Hepatocyte (in vitro differentiated cells): ENCODE measurements at regions not wholly inside any gene's neighbourhood (a gene's known extent, or its start where the extent isn't known, plus 50 kb on each side); places are given as distances from the start of the nearest gene placed in this dataset.

Source experiments
- DNase-seq: peaks from one replicate; pipeline ENCODE4 v3.0.0-alpha.2; 2016; ENCODE audit warnings: low spot score
- H2AFZ ChIP-seq: fragments of 200-600 bp; sonication (generic); 2 replicates; pipeline ENCODE4 v1.6.0; 2016; ENCODE audit warnings: antibody characterized with exemption, mild to moderate bottlenecking
- H3K27ac ChIP-seq: fragments of 200-600 bp; sonication (generic); 2 replicates; pipeline ENCODE4 v1.5.1; 2016; ENCODE audit warnings: mild to moderate bottlenecking
- H3K27me3 ChIP-seq: fragments of 200-600 bp; sonication (generic); 2 replicates; pipeline ENCODE4 v1.6.1; 2016
- H3K36me3 ChIP-seq: fragments of 200-600 bp; sonication (generic); replicated peaks from 2 replicates; pipeline ENCODE4 v1.5.1; 2016; ENCODE audit warnings: low read depth; ENCODE audit not compliant: insufficient read depth
- H3K4me1 ChIP-seq: fragments of 200-600 bp; sonication (generic); 2 replicates; pipeline ENCODE4 v1.5.1; 2016; ENCODE audit warnings: mild to moderate bottlenecking, moderate library complexity; ENCODE audit not compliant: insufficient read depth
- H3K4me2 ChIP-seq: fragments of 200-600 bp; sonication (generic); 2 replicates; pipeline ENCODE4 v1.6.0; 2016
- H3K4me3 ChIP-seq: fragments of 200-600 bp; sonication (generic); 2 replicates; pipeline ENCODE4 v1.5.1; 2016; ENCODE audit warnings: mild to moderate bottlenecking
- H3K79me2 ChIP-seq: fragments of 200-600 bp; sonication (generic); 2 replicates; pipeline ENCODE4 v1.6.0; 2017; ENCODE audit warnings: mild to moderate bottlenecking
- H3K9me2 ChIP-seq: fragments of 200-600 bp; sonication (generic); replicated peaks from 2 replicates; pipeline ENCODE4 v1.6.0; 2017; ENCODE audit warnings: mild to moderate bottlenecking; ENCODE audit not compliant: insufficient read depth
- H3K9me3 ChIP-seq: fragments of 200-600 bp; sonication (generic); 2 replicates; pipeline ENCODE4 v1.5.1; 2016; ENCODE audit warnings: low read depth, mild to moderate bottlenecking
- H4K20me1 ChIP-seq: fragments of 200-600 bp; sonication (generic); 2 replicates; pipeline ENCODE4 v1.6.0; 2016; ENCODE audit warnings: mild to moderate bottlenecking; ENCODE audit not compliant: insufficient read depth, poor library complexity, severe bottlenecking
- EZH2 ChIP-seq: fragments of 200-600 bp; sonication (generic); IDR thresholded peaks from 2 replicates; pipeline ENCODE4 v1.6.1; 2016; ENCODE audit warnings: antibody characterized with exemption, mild to moderate bottlenecking, borderline replicate concordance
- EZH2phosphoT487 ChIP-seq: fragments of 200-600 bp; sonication (generic); IDR thresholded peaks from one replicate; pipeline ENCODE4 v1.6.1; 2018; ENCODE audit warnings: antibody characterized with exemption, mild to moderate bottlenecking, low read depth, moderate library complexity; ENCODE audit not compliant: unreplicated experiment, severe bottlenecking
- WGBS: methylation state at CpG from one replicate; pipeline ENCODE4 v1.1.6; 2016; ENCODE audit warnings: low lambda C conversion rate; ENCODE audit errors: missing lambda C conversion rate; 5-methylcytosine and 5-hydroxymethylcytosine counted together
- TF ChIP-seq, protein P1 (sequence below): fragments of 200-600 bp; sonication (generic); IDR thresholded peaks from 2 replicates; pipeline ENCODE4 v1.5.1; 2016; ENCODE audit warnings: antibody characterized with exemption, mild to moderate bottlenecking; ENCODE audit not compliant: poor library complexity

DNA sequence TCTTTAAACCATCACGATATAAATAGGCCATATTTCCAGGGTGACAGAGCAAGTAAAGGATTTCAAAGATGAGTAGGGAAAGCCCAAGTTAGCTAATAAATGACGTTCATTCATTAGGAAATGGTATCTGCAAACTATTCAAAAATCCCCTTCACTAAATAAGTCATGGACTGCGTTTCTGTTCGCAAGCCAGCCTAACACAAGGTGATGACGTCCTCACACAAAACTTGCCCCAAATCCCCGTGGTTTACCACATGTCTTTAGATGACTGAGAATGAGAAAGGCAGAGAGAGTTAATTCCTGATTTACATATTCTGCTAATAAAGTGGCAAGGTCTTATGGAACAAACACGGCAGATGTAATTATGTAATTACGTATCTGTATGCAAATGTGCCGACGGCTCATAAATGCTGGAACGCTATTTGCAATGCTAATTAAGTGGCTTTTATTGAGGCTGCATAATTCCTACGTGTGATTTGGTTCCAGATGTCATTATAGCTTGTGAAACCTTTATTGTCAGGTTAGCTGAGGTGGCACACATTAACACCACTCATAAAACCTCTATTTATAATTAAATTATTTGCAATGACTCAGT is 437.7 kb upstream of the FRG1 start:
- WGBS = 80% methylated on average over 12 of the region's 12 CpGs

DNA sequence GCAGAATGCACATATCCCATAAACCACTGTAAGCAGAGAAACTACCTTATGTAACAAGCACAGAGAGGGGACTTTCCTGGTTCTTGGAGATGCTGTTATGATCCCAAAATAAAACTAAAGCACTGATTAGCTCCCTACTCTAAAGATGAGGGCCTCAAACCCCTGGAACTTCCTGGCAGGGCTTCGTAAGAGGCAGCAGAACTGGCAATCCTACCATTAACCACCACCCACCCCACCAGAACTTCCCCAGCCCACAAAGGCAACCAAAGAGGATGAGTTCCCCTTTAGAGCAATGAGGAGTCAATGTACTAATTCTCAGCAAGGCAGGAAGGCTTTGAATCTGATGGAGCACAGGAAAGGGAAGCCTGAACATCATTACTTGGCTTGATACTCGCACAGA is 436.5 kb upstream of the FRG1 start:
- no peak overlapping the region for H3K4me3 ChIP-seq
- H3K4me1 ChIP-seq = no peaks in the 10 kb centered on the region
- WGBS = 80% methylated on average over 2 of the region's 2 CpGs
- no peak for DNase-seq
- TF ChIP-seq EZH2 (no peak), EZH2phosphoT487 (no peak)
- TF ChIP-seq, protein P1, sequence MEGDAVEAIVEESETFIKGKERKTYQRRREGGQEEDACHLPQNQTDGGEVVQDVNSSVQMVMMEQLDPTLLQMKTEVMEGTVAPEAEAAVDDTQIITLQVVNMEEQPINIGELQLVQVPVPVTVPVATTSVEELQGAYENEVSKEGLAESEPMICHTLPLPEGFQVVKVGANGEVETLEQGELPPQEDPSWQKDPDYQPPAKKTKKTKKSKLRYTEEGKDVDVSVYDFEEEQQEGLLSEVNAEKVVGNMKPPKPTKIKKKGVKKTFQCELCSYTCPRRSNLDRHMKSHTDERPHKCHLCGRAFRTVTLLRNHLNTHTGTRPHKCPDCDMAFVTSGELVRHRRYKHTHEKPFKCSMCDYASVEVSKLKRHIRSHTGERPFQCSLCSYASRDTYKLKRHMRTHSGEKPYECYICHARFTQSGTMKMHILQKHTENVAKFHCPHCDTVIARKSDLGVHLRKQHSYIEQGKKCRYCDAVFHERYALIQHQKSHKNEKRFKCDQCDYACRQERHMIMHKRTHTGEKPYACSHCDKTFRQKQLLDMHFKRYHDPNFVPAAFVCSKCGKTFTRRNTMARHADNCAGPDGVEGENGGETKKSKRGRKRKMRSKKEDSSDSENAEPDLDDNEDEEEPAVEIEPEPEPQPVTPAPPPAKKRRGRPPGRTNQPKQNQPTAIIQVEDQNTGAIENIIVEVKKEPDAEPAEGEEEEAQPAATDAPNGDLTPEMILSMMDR = no peak
- H3K27me3 ChIP-seq = no peaks in the 10 kb centered on the region
- no peaks in the 10 kb centered on the region for H3K36me3 ChIP-seq
- H3K4me2 ChIP-seq = no peak overlapping the region
- no peaks in the 10 kb centered on the region for H3K9me3 ChIP-seq
- no peaks in the 10 kb centered on the region for H3K9me2 ChIP-seq
- no peaks in the 10 kb centered on the region for H4K20me1 ChIP-seq
- H3K79me2 ChIP-seq = no peaks in the 10 kb centered on the region
- H3K27ac ChIP-seq = no peak overlapping the region
- no peak overlapping the region for H2AFZ ChIP-seq

More for the DNA sequence above, 437.7 kb upstream of the FRG1 start:
- Histone ChIP-seq H4K20me1 (no peaks in the 10 kb centered on the region), H3K9me3 (no peaks in the 10 kb centered on the region), H3K27ac (no peak overlapping the region), H3K4me3 (no peak overlapping the region), H3K4me2 (no peak overlapping the region), H3K27me3 (no peaks in the 10 kb centered on the region), H3K4me1 (no peaks in the 10 kb centered on the region), H3K9me2 (no peaks in the 10 kb centered on the region), H3K36me3 (no peaks in the 10 kb centered on the region), H2AFZ (no peak overlapping the region), H3K79me2 (no peaks in the 10 kb centered on the region)
- DNase-seq = no peak
- TF ChIP-seq EZH2phosphoT487 (no peak), EZH2 (no peak)
- TF ChIP-seq, protein P1 = no peak

DNA sequence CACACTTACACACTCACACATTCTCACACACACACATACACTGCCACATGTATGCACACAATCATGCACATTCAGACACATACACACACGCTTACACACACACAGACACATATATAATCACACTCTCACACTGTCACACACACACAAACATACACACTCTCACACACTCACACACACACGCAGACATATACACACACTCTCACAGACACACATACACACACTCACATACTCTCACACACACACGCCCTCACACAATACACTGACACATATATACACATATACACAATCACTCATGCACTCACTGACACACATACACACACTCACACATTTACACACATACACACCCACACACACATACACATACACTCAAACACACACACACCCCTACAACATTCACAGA is 435.3 kb upstream of the FRG1 start:
- TF ChIP-seq EZH2phosphoT487 = no peak
- TF ChIP-seq, protein P1 = no peak
- no peak for TF ChIP-seq EZH2
- Histone ChIP-seq H3K36me3 (no peaks in the 10 kb centered on the region), H3K79me2 (no peaks in the 10 kb centered on the region), H3K4me2 (no peak overlapping the region), H3K27ac (no peak overlapping the region), H3K27me3 (no peaks in the 10 kb centered on the region), H3K4me3 (no peak overlapping the region), H3K4me1 (no peaks in the 10 kb centered on the region), H3K9me3 (no peaks in the 10 kb centered on the region), H3K9me2 (no peaks in the 10 kb centered on the region), H2AFZ (no peak overlapping the region), H4K20me1 (no peaks in the 10 kb centered on the region)
- no peak for DNase-seq
- WGBS = 100% methylated on average over 3 of the region's 3 CpGs

DNA sequence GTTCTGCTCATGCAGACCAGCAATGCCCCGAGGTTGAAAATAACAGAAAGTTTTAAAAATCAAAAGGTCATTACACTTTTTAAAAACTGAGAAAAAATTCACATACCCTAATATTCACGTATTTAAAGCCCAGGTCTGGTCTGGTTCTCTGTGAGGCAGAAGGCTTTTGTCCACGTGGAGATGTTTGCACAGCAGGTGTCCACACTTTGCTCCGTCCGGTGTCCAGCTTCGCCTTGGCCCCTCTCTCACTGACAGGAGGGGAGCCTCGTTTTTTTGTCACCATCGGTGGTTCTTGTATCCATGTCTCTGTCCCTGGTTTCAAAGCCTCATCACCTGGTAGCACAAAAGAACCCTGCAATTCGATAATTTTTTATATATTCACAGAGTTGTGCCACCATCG is 434.6 kb upstream of the FRG1 start:
- 82% methylated on average over 10 of the region's 10 CpGs for WGBS
- no peak for DNase-seq
- TF ChIP-seq, protein P1 = no peak
- no peak for TF ChIP-seq EZH2phosphoT487
- no peak for TF ChIP-seq EZH2
- no peak overlapping the region for H3K4me3 ChIP-seq
- no peaks in the 10 kb centered on the region for H3K4me1 ChIP-seq
- H3K79me2 ChIP-seq = no peaks in the 10 kb centered on the region
- no peaks in the 10 kb centered on the region for H3K9me3 ChIP-seq
- H3K9me2 ChIP-seq = no peaks in the 10 kb centered on the region
- H3K27me3 ChIP-seq = no peaks in the 10 kb centered on the region
- H3K27ac ChIP-seq = no peak overlapping the region
- H3K4me2 ChIP-seq = no peak overlapping the region
- no peak overlapping the region for H2AFZ ChIP-seq
- no peaks in the 10 kb centered on the region for H4K20me1 ChIP-seq
- H3K36me3 ChIP-seq = no peaks in the 10 kb centered on the region
